ENCODE measurements at regions not wholly inside any gene's neighbourhood (a gene's known extent, or its start where the extent isn't known, plus 50 kb on each side); places are given as distances from the start of the nearest gene placed in this dataset.

GRCh38 chr4:96240041-96240440 lies 400.1 kb downstream of the PDHA2 start:
- TF ChIP-seq CEBPB (IDR thresholded peaks at IDR 0.05; ENCODE audit: borderline replicate concordance in 1 of 2, low read depth in 2 of 2, low read length in 2 of 2) (no peak), POLR2AphosphoS5 (IDR thresholded peaks at IDR 0.05; ENCODE audit: low read length) (no peak)

All from GM12878 (cell line).